Vagina (tissue), 2 donors: ENCODE measurements at regions not wholly inside any gene's neighbourhood (a gene's known extent, or its start where the extent isn't known, plus 50 kb on each side); places are given as distances from the start of the nearest gene placed in this dataset.

ENCODE experiments used
- DNase-seq, 2 donors: peaks; one replicate each; pipeline ENCODE4 v3.0.0-alpha.2; 2017; ENCODE audit errors: extremely low spot score in 2 of 2
- H3K27ac ChIP-seq: fragments of 200-600 bp; sonication (generic); one replicate; pipeline ENCODE4 v1.5.1; 2019
- H3K27me3 ChIP-seq: fragments of 200-600 bp; sonication (generic); one replicate; pipeline ENCODE4 v1.5.1; 2019
- H3K36me3 ChIP-seq, 2 donors: fragments of 200-600 bp; sonication (generic); one replicate each; pipeline ENCODE4 v1.5.1; 2017 to 2019
- H3K4me1 ChIP-seq: fragments of 200-600 bp; sonication (generic); one replicate; pipeline ENCODE4 v1.5.1; 2019
- H3K4me3 ChIP-seq, 2 donors: fragments of 200-600 bp; sonication (generic); 1 replicate in 1 of 2; 2 replicates in 1 of 2; pipeline ENCODE4 v1.5.1; 2016 to 2019
- H3K9me3 ChIP-seq: fragments of 200-600 bp; sonication (generic); one replicate; pipeline ENCODE4 v1.5.1; 2019
- CTCF ChIP-seq, 3 experiments: fragments of 450-650 bp in 2 of 3; fragments of 200-600 bp in 1 of 3; sonication (generic) in 1 of 3; IDR thresholded peaks; one replicate each; pipeline ENCODE4 v1.5.1; 2017 to 2019; ENCODE audit warnings: antibody characterized with exemption in 3 of 3, mild to moderate bottlenecking in 2 of 3, moderate library complexity in 2 of 3
- POLR2A ChIP-seq, 2 donors: fragments of 450-650 bp; IDR thresholded peaks; one replicate each; pipeline ENCODE4 v1.6.1; 2017; ENCODE audit warnings: antibody characterized with exemption in 2 of 2, mild to moderate bottlenecking in 2 of 2, moderate library complexity in 2 of 2
- POLR2AphosphoS5 ChIP-seq, 2 donors: sonication (generic); formaldehyde crosslinking; IDR thresholded peaks; one replicate each; pipeline ENCODE4 v1.9.0; 2017; ENCODE audit warnings: antibody characterized with exemption in 2 of 2, mild to moderate bottlenecking in 2 of 2, low read depth in 1 of 2; ENCODE audit not compliant: insufficient read depth in 1 of 2
- intact Hi-C: fragments of 100-400 bp; cut with DNase I; formaldehyde crosslinking; loops from one replicate; pipeline ENCODE4 v1.15.1; 2023

DNA sequence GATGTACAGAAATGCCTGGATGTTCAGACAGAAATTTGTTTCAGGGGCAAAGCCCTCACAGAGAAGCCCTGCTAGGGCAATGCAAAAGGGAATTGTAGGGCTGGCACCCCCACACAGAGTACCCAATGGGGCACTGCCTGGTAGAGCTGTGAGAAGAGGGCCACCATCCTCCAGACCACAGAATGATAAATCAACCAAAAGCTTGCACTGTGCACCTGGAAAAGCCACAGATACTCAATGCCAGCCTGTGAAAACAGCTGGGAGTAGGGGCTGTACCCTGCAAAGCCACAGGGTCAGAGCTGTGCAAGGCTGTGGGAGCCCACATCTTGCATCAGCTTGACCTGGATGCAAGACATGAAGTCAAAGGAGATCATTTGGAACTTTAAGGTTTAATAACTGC lies 477.9 kb upstream of the NECTIN3 start:
- Histone ChIP-seq H3K27ac (no peak overlapping the region), H3K27me3 (no peaks in the 10 kb centered on the region), H3K4me1 (no peaks in the 10 kb centered on the region), H3K36me3 (no peaks in the 10 kb centered on the region), H3K9me3 (no peaks in the 10 kb centered on the region), H3K4me3 (no peak overlapping the region)
- DNase-seq: no peak
- TF ChIP-seq CTCF (IDR thresholded peaks at IDR 0.05) (no peak), POLR2A (IDR thresholded peaks at IDR 0.05) (no peak), POLR2AphosphoS5 (IDR thresholded peaks at IDR 0.05; ENCODE audit: insufficient read depth in 1 of 2, low read depth in 1 of 2) (no peak)
- intact Hi-C loops: no loop called here

DNA sequence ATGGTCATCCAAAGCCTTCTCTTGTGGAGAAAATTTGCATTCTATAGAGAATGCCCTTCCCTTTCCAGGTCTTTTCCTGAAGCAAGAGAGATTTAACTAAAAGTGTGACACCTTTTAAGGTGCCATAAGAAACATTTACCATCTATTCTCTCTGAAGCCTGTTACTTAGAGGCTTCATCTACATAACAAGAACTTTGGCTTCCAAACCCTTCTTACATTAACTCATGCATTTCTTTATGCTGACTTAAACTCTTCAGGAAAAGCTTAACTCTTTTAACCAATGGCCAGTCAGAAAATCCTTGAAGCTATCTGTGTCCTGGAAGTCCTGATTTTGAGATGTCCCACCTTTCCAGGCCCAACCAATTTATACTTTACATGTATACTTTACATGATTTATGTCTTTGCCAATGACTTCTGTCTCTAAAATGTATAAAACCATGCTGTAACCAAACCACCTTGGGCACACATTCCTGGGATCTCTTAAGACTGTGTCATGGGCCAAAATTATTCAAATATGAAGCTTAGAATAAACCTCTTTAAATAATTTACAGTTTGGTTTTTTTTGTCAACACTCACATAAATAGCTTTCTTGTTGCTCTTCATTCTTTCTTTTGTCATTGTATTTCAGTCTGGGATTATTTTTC lies 472.6 kb upstream of the NECTIN3 start:
- no peak overlapping the region for H3K4me3 ChIP-seq
- H3K27ac ChIP-seq: no peak overlapping the region
- no peaks in the 10 kb centered on the region for H3K36me3 ChIP-seq
- intact Hi-C loops: no loop called here
- H3K4me1 ChIP-seq: no peaks in the 10 kb centered on the region
- no peak for TF ChIP-seq POLR2AphosphoS5 (IDR thresholded peaks at IDR 0.05; ENCODE audit: insufficient read depth in 1 of 2, low read depth in 1 of 2)
- no peak for TF ChIP-seq POLR2A (IDR thresholded peaks at IDR 0.05)
- no peak for TF ChIP-seq CTCF (IDR thresholded peaks at IDR 0.05)
- no peaks in the 10 kb centered on the region for H3K9me3 ChIP-seq
- no peak for DNase-seq
- H3K27me3 ChIP-seq: no peaks in the 10 kb centered on the region

- Histone ChIP-seq H3K9me3 (no peaks in the 10 kb centered on the region), H3K27me3 (no peaks in the 10 kb centered on the region), H3K4me3 (no peak overlapping the region), H3K4me1 (no peaks in the 10 kb centered on the region), H3K27ac (no peak overlapping the region), H3K36me3 (no peaks in the 10 kb centered on the region)
- intact Hi-C loops: no loop called here
- DNase-seq: no peak
- TF ChIP-seq POLR2AphosphoS5 (IDR thresholded peaks at IDR 0.05; ENCODE audit: insufficient read depth in 1 of 2, low read depth in 1 of 2) (no peak), POLR2A (IDR thresholded peaks at IDR 0.05) (no peak), CTCF (IDR thresholded peaks at IDR 0.05) (no peak)
Observed at GRCh38 chr3:110608566-110608965, 463.1 kb upstream of the NECTIN3 start.

DNA sequence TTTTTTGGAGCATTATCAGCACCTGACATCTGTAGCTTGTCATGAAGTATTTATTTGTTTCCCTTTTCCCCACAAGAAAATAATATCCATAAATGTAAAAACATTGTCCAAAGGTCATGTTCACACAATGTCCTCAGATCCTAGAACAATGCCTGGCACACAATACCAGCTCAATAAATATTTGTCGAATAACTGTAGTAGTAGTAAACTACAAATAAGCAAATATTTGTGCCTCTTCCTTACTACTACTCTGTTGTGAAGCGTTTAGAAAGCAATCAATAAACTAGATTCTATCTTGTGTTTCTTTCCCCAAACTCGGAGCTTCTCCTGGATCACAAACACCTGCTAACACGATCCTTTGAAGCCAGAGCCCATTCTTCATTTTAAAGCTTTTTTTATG lies 459.6 kb upstream of the NECTIN3 start:
- Histone ChIP-seq H3K4me1 (no peaks in the 10 kb centered on the region), H3K36me3 (no peaks in the 10 kb centered on the region), H3K27me3 (no peaks in the 10 kb centered on the region), H3K27ac (no peak overlapping the region), H3K4me3 (no peak overlapping the region), H3K9me3 (no peaks in the 10 kb centered on the region)
- DNase-seq: no peak
- intact Hi-C loops: no loop called here
- TF ChIP-seq POLR2A (IDR thresholded peaks at IDR 0.05) (no peak), POLR2AphosphoS5 (IDR thresholded peaks at IDR 0.05; ENCODE audit: insufficient read depth in 1 of 2, low read depth in 1 of 2) (no peak), CTCF (IDR thresholded peaks at IDR 0.05) (no peak)

DNA sequence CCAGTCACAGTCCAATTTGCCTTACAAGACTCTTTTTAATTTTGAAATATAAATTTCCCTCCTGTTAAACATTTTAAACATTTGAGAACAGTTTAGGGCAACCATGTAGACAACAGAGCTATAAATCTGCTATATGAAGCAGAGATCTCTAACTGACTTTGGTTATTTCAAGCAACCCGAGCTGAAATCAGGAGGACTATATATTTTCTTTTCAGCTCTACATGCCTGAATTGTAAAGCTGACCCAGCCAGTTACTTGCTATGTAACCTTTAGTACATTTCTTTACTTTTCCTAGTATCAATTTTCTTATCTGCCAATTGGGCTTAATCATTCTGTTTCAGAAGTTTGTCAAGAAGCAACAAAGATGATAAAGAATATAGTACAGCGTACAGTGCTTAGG lies 457.4 kb upstream of the NECTIN3 start:
- no peak for DNase-seq
- intact Hi-C loops: no loop called here
- H3K4me3 ChIP-seq: no peak overlapping the region
- no peaks in the 10 kb centered on the region for H3K27me3 ChIP-seq
- TF ChIP-seq POLR2A (IDR thresholded peaks at IDR 0.05): no peak
- TF ChIP-seq CTCF (IDR thresholded peaks at IDR 0.05): no peak
- no peak for TF ChIP-seq POLR2AphosphoS5 (IDR thresholded peaks at IDR 0.05; ENCODE audit: insufficient read depth in 1 of 2, low read depth in 1 of 2)
- H3K27ac ChIP-seq: no peak overlapping the region
- H3K9me3 ChIP-seq: no peaks in the 10 kb centered on the region
- H3K36me3 ChIP-seq: no peaks in the 10 kb centered on the region
- no peaks in the 10 kb centered on the region for H3K4me1 ChIP-seq
